NT2/D1 (cell line): ENCODE measurements at regions not wholly inside any gene's neighbourhood (a gene's known extent, or its start where the extent isn't known, plus 50 kb on each side); places are given as distances from the start of the nearest gene placed in this dataset.

Experiments used
- DNase-seq: peaks from one replicate; pipeline ENCODE4 v3.0.0-alpha.2; 2011; ENCODE audit warnings: low read depth, low spot score
- H3K27me3 ChIP-seq: 2 replicates; pipeline ENCODE4 v1.6.0; 2011; ENCODE audit warnings: mild to moderate bottlenecking; ENCODE audit not compliant: insufficient read length, insufficient read depth
- H3K36me3 ChIP-seq: 2 replicates; pipeline ENCODE4 v1.6.1; 2011; ENCODE audit warnings: mild to moderate bottlenecking, low read length, mixed read lengths; ENCODE audit not compliant: insufficient read depth, insufficient read length
- H3K4me1 ChIP-seq: 2 replicates; pipeline ENCODE4 v1.5.1; 2011; ENCODE audit not compliant: insufficient read depth, insufficient read length
- H3K4me3 ChIP-seq: 2 replicates; pipeline ENCODE4 v1.5.1; 2011; ENCODE audit warnings: low read depth; ENCODE audit not compliant: insufficient read length
- H3K9ac ChIP-seq: 2 replicates; pipeline ENCODE4 v1.6.0; 2011; ENCODE audit warnings: low read depth; ENCODE audit not compliant: insufficient read length
- H3K9me3 ChIP-seq: 2 replicates; pipeline ENCODE4 v1.5.1; 2011; ENCODE audit warnings: mild to moderate bottlenecking, low read length; ENCODE audit not compliant: insufficient read depth
- SUZ12 ChIP-seq: IDR thresholded peaks from 2 replicates; pipeline ENCODE4 v1.6.1; 2011; ENCODE audit not compliant: insufficient read length, insufficient read depth; ENCODE audit errors: extremely low read depth
- YY1 ChIP-seq: IDR thresholded peaks from 2 replicates; pipeline ENCODE4 v1.6.1; 2011; ENCODE audit not compliant: insufficient read length, insufficient read depth
- ZNF274 ChIP-seq: IDR thresholded peaks from 2 replicates; pipeline ENCODE4 v1.6.1; 2011; ENCODE audit warnings: mild to moderate bottlenecking, low read depth, low read length

- TF ChIP-seq ZNF274 (no peak), YY1 (no peak), SUZ12 (no peak)
- no peaks in the 10 kb centered on the region for H3K36me3 ChIP-seq
- H3K4me3 ChIP-seq = no peak overlapping the region
- H3K27me3 ChIP-seq = no peaks in the 10 kb centered on the region
- no peak overlapping the region for H3K9ac ChIP-seq
- no peak for DNase-seq
- no peaks in the 10 kb centered on the region for H3K9me3 ChIP-seq
- H3K4me1 ChIP-seq = no peaks in the 10 kb centered on the region
Observed at GRCh38 chr2:36266536-36267121, 88.9 kb upstream of the CRIM1 start.

GRCh38 chr2:36262581-36262980 lies 93.0 kb upstream of the CRIM1 start:
- TF ChIP-seq ZNF274 (no peak), YY1 (no peak), SUZ12 (no peak)
- Histone ChIP-seq H3K4me3 (no peak overlapping the region), H3K4me1 (no peaks in the 10 kb centered on the region), H3K36me3 (no peaks in the 10 kb centered on the region), H3K9me3 (no peaks in the 10 kb centered on the region), H3K27me3 (no peaks in the 10 kb centered on the region), H3K9ac (no peak overlapping the region)
- no peak for DNase-seq

- Histone ChIP-seq H3K36me3 (no peaks in the 10 kb centered on the region), H3K4me3 (no peak overlapping the region), H3K4me1 (no peaks in the 10 kb centered on the region), H3K9ac (no peak overlapping the region), H3K9me3 (no peaks in the 10 kb centered on the region), H3K27me3 (no peaks in the 10 kb centered on the region)
- no peak for DNase-seq
- TF ChIP-seq ZNF274 = no peak
- TF ChIP-seq SUZ12 = no peak
- no peak for TF ChIP-seq YY1
Observed at GRCh38 chr2:36255863-36256262, 99.7 kb upstream of the CRIM1 start.

GRCh38 chr2:36253086-36253485 lies 102.5 kb upstream of the CRIM1 start:
- TF ChIP-seq YY1 (no peak), ZNF274 (no peak), SUZ12 (no peak)
- Histone ChIP-seq H3K27me3 (no peaks in the 10 kb centered on the region), H3K4me1 (no peaks in the 10 kb centered on the region), H3K36me3 (no peaks in the 10 kb centered on the region), H3K9ac (no peak overlapping the region), H3K4me3 (no peak overlapping the region), H3K9me3 (no peaks in the 10 kb centered on the region)
- DNase-seq = no peak

- Histone ChIP-seq H3K27me3 (no peaks in the 10 kb centered on the region), H3K9ac (no peak overlapping the region), H3K36me3 (no peaks in the 10 kb centered on the region), H3K9me3 (no peaks in the 10 kb centered on the region), H3K4me3 (no peak overlapping the region), H3K4me1 (no peaks in the 10 kb centered on the region)
- TF ChIP-seq ZNF274 = no peak
- TF ChIP-seq SUZ12 = no peak
- TF ChIP-seq YY1 = no peak
- no peak for DNase-seq
Observed at GRCh38 chr2:36246320-36246990, 109.1 kb upstream of the CRIM1 start.

- Histone ChIP-seq H3K4me3 (no peak overlapping the region), H3K9ac (no peak overlapping the region), H3K9me3 (no peaks in the 10 kb centered on the region), H3K27me3 (no peaks in the 10 kb centered on the region), H3K36me3 (no peaks in the 10 kb centered on the region), H3K4me1 (no peaks in the 10 kb centered on the region)
- TF ChIP-seq ZNF274 = no peak
- no peak for TF ChIP-seq SUZ12
- TF ChIP-seq YY1 = no peak
- DNase-seq = no peak
Observed at GRCh38 chr2:36245651-36246050, 109.9 kb upstream of the CRIM1 start.

- H3K27me3 ChIP-seq = no peaks in the 10 kb centered on the region
- H3K9me3 ChIP-seq = no peaks in the 10 kb centered on the region
- no peaks in the 10 kb centered on the region for H3K36me3 ChIP-seq
- no peak overlapping the region for H3K9ac ChIP-seq
- TF ChIP-seq SUZ12 (no peak), ZNF274 (no peak), YY1 (no peak)
- no peak for DNase-seq
- no peaks in the 10 kb centered on the region for H3K4me1 ChIP-seq
- H3K4me3 ChIP-seq = no peak overlapping the region
Observed at GRCh38 chr2:36238106-36238505, 117.5 kb upstream of the CRIM1 start.

GRCh38 chr2:36235882-36236281 lies 119.7 kb upstream of the CRIM1 start:
- Histone ChIP-seq H3K4me1 (no peaks in the 10 kb centered on the region), H3K27me3 (no peaks in the 10 kb centered on the region), H3K9me3 (no peaks in the 10 kb centered on the region), H3K36me3 (no peaks in the 10 kb centered on the region), H3K4me3 (no peak overlapping the region), H3K9ac (no peak overlapping the region)
- TF ChIP-seq SUZ12 (no peak), ZNF274 (no peak), YY1 (no peak)
- DNase-seq = no peak
